Body of pancreas (tissue), 4 donors: ENCODE measurements at regions not wholly inside any gene's neighbourhood (a gene's known extent, or its start where the extent isn't known, plus 50 kb on each side); places are given as distances from the start of the nearest gene placed in this dataset.

Source experiments
- ATAC-seq: fragments of 150-250 bp; one replicate; pipeline ENCODE4 v1.9.1; 2016
- DNase-seq, 4 donors: peaks; one replicate each; pipeline ENCODE4 v3.0.0-alpha.2; 2019
- H3K27ac ChIP-seq, 4 donors: fragments of 200-600 bp; sonication (generic); 1 replicate in 3 of 4; 2 replicates in 1 of 4; pipeline versions ENCODE4 v1.5.1 to v1.6.1; 2016 to 2019; ENCODE audit warnings: mild to moderate bottlenecking in 1 of 4, mixed read lengths in 1 of 4, moderate library complexity in 1 of 4
- H3K27me3 ChIP-seq, 2 donors: fragments of 200-600 bp; sonication (generic); one replicate each; pipeline ENCODE4 v1.6.0; 2016; ENCODE audit warnings: mild to moderate bottlenecking in 1 of 2
- H3K36me3 ChIP-seq, 2 donors: fragments of 200-600 bp; sonication (generic); replicated peaks in 1 of 2; 2 replicates each; pipeline ENCODE4 v1.5.1; 2016; ENCODE audit warnings: low read depth in 2 of 2; ENCODE audit not compliant: insufficient read depth in 1 of 2
- H3K4me1 ChIP-seq: fragments of 200-600 bp; sonication (generic); one replicate; pipeline ENCODE4 v1.6.0; 2016
- H3K4me3 ChIP-seq, 2 donors: fragments of 200-600 bp; sonication (generic); 1 replicate in 1 of 2; 2 replicates in 1 of 2; pipeline ENCODE4 v1.5.1; 2016 to 2019
- H3K9me3 ChIP-seq, 3 donors: fragments of 200-600 bp; sonication (generic); 1 replicate in 2 of 3; 2 replicates in 1 of 3; pipeline ENCODE4 v1.5.1; 2016
- POLR2A ChIP-seq, 3 donors: fragments of 450-650 bp; IDR thresholded peaks; one replicate each; pipeline ENCODE4 v1.6.1; 2016; ENCODE audit warnings: antibody characterized with exemption in 3 of 3, mild to moderate bottlenecking in 2 of 3
- WGBS, 2 donors: methylation state at CpG; one replicate each; pipeline ENCODE4 v1.1.5; 2017; 5-methylcytosine and 5-hydroxymethylcytosine counted together
- intact Hi-C: fragments of 100-400 bp; cut with DNase I; formaldehyde crosslinking; loops from one replicate; pipeline ENCODE4 v1.15.1; 2023
- TF ChIP-seq, protein P1 (sequence below), 7 experiments: fragments of 450-650 bp in 4 of 7; fragments of 200-600 bp in 3 of 7; sonication (generic) in 3 of 7; IDR thresholded peaks; one replicate each; pipeline ENCODE4 v1.5.1; 2016 to 2019; ENCODE audit warnings: antibody characterized with exemption in 7 of 7

DNA sequence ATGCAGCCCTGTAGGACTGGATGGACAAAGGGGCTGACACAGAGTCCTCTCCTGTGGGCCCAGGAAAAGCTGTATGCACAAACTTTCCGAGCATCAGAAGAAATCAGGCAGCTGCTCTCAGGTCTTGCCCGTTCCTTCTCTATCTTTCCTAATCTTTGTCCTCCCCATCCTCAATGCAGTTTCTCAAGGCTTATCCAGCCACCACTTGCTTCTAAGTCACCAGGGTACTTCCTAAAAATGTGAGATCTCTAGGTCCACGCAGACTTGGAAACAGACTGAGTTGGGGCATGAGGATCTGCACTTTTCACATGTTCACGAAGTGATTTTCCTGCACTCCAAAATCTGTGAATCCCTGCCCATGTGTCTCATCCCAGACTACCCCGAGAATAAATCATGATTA, 394.5 kb upstream of the SLC35B3 start:
- Histone ChIP-seq H3K27ac (no peak overlapping the region), H3K36me3 (no peaks in the 10 kb centered on the region), H3K27me3 (no peaks in the 10 kb centered on the region), H3K4me1 (no peaks in the 10 kb centered on the region), H3K9me3 (no peaks in the 10 kb centered on the region), H3K4me3 (no peak overlapping the region)
- DNase-seq = no peak
- intact Hi-C loops = no loop called here
- ATAC-seq = no peak
- WGBS, 2 donors = 47 to 55% methylated on average over 5 of the region's 5 CpGs
- no peak for TF ChIP-seq POLR2A (IDR thresholded peaks at IDR 0.05)
- TF ChIP-seq, protein P1, sequence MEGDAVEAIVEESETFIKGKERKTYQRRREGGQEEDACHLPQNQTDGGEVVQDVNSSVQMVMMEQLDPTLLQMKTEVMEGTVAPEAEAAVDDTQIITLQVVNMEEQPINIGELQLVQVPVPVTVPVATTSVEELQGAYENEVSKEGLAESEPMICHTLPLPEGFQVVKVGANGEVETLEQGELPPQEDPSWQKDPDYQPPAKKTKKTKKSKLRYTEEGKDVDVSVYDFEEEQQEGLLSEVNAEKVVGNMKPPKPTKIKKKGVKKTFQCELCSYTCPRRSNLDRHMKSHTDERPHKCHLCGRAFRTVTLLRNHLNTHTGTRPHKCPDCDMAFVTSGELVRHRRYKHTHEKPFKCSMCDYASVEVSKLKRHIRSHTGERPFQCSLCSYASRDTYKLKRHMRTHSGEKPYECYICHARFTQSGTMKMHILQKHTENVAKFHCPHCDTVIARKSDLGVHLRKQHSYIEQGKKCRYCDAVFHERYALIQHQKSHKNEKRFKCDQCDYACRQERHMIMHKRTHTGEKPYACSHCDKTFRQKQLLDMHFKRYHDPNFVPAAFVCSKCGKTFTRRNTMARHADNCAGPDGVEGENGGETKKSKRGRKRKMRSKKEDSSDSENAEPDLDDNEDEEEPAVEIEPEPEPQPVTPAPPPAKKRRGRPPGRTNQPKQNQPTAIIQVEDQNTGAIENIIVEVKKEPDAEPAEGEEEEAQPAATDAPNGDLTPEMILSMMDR (IDR thresholded peaks at IDR 0.05) = no peak

DNA sequence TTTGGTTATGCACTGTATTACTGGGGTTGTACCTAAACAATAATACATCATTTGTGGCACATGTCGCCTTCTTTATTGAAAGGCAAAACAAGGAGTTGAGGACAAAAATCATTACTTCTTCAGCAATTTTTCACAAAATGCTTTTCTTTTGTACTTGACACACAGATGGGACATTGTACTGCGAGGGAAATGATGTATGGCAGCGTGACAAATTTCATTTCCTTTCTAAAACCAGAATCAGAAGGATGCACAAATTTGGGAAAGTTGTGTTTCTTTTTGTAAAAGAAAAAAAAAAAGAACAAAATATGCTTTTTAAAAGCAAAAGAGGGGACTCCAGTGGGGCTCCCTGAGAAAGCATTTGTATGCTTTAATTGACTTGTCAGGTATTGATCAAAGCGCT, 394.0 kb upstream of the SLC35B3 start:
- Histone ChIP-seq H3K9me3 (no peaks in the 10 kb centered on the region), H3K27ac (no peak overlapping the region), H3K27me3 (no peaks in the 10 kb centered on the region), H3K4me3 (no peak overlapping the region), H3K4me1 (no peaks in the 10 kb centered on the region), H3K36me3 (no peaks in the 10 kb centered on the region)
- DNase-seq = no peak
- 68 to 70% methylated on average over 4 of the region's 4 CpGs for WGBS, 2 donors
- no peak for ATAC-seq
- intact Hi-C loops = no loop called here
- no peak for TF ChIP-seq POLR2A (IDR thresholded peaks at IDR 0.05)
- TF ChIP-seq, protein P1 (IDR thresholded peaks at IDR 0.05) = no peak

DNA sequence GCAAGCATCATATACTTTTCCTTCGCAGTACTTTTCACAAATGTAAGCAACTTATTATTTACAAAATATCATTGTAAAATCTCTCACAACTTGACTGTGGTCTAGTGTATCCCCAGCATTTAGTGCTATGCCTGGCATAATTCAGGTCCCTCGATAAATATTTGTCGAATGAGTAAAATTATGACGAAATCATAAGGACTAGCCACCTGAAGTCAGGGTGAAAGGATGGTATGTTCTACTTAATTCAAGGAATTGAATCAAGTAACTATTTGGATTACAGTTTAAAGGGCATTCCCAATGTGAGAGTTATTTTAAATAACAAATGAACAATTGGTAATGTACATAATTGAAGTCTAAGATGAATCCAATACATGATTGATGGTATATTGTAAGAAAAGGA, 393.0 kb upstream of the SLC35B3 start:
- no peak for DNase-seq
- intact Hi-C loops = no loop called here
- Histone ChIP-seq H3K9me3 (no peaks in the 10 kb centered on the region), H3K4me3 (no peak overlapping the region), H3K4me1 (no peaks in the 10 kb centered on the region), H3K27me3 (no peaks in the 10 kb centered on the region), H3K36me3 (no peaks in the 10 kb centered on the region), H3K27ac (no peak overlapping the region)
- 84 to 91% methylated on average over 4 of the region's 4 CpGs for WGBS, 2 donors
- TF ChIP-seq, protein P1 (IDR thresholded peaks at IDR 0.05) = no peak
- no peak for TF ChIP-seq POLR2A (IDR thresholded peaks at IDR 0.05)
- ATAC-seq = no peak

DNA sequence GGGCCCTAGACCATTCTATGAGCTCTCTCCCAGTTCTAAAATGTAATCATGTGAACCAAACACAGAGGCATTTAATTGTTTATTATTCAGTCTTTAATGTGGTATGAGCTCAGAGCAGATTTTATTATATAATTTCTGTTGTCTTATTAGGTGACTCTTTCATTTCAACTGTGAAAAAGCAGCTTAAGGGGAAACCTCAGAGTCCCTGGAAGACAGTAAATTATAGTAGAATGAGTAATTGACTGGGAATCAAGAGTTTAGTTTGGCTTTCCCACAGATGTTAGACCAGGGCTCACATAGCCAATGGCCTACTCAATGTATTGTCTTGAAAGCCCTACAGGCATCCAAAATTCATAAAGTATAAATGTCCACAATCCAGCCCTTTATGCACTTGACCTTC, 390.4 kb upstream of the SLC35B3 start:
- DNase-seq = no peak

DNA sequence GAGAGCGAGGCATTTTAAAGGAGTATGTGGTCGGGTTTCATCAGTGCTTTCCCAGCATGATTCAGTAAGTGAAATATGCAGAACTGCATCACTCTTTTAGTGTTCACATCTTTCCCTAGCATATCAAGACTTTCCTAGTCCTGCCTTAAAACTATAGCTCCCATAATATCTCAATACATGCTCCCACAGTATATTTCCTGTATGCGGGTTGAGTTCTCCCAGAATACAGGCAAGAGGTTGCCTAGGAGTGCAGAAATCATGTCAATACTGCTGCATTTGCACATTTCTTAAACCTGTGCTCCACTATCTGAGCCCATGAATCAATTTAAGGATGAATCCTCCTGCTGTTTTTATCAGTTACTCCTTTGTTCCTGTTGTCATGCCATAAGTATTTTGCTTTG, 386.6 kb upstream of the SLC35B3 start:
- Histone ChIP-seq H3K27ac (no peak overlapping the region), H3K4me3 (no peak overlapping the region), H3K4me1 (no peaks in the 10 kb centered on the region), H3K36me3 (no peaks in the 10 kb centered on the region), H3K27me3 (no peaks in the 10 kb centered on the region), H3K9me3 (no peaks in the 10 kb centered on the region)
- intact Hi-C loops = no loop called here
- TF ChIP-seq, protein P1 (IDR thresholded peaks at IDR 0.05) = no peak
- no peak for TF ChIP-seq POLR2A (IDR thresholded peaks at IDR 0.05)
- DNase-seq (no peak), ATAC-seq (no peak)
- 70 to 78% methylated on average over 3 of the region's 3 CpGs for WGBS, 2 donors

More for the DNA sequence above, 390.4 kb upstream of the SLC35B3 start:
- intact Hi-C loops = no loop called here
- H3K36me3 ChIP-seq = no peaks in the 10 kb centered on the region
- H3K4me3 ChIP-seq = no peak overlapping the region
- TF ChIP-seq, protein P1 (IDR thresholded peaks at IDR 0.05) = no peak
- TF ChIP-seq POLR2A (IDR thresholded peaks at IDR 0.05) = no peak
- H3K27me3 ChIP-seq = no peaks in the 10 kb centered on the region
- no peak overlapping the region for H3K27ac ChIP-seq
- H3K4me1 ChIP-seq = no peaks in the 10 kb centered on the region
- H3K9me3 ChIP-seq = no peaks in the 10 kb centered on the region
- no peak for ATAC-seq
